Activated CD4-positive, alpha-beta memory T cell treated with anti-CD3 and anti-CD28 coated beads for 36 hours (primary cell): ENCODE measurements at regions not wholly inside any gene's neighbourhood (a gene's known extent, or its start where the extent isn't known, plus 50 kb on each side); places are given as distances from the start of the nearest gene placed in this dataset.
"Not testable (repeated sequence)": the region's sequence is repeated elsewhere in the genome, so short reads cannot be mapped to it uniquely, and the experiment has no call there.

Experiments used
- CTCF ChIA-PET: fragments of 350-600 bp; sonication (Branson Sonifier 250); formaldehyde crosslinking; loops from one replicate; lab custom pipeline; 2021; ENCODE audit warnings: antibody characterized with exemption, inconsistent platforms; lab: Charles Lee
- POLR2A ChIA-PET: fragments of 350-600 bp; sonication (Branson Sonifier 250); formaldehyde crosslinking; loops from one replicate; lab custom pipeline; 2021; ENCODE audit warnings: antibody characterized with exemption; lab: Charles Lee
- DNase-seq: peaks from one replicate; pipeline ENCODE4 v3.0.0-alpha.2; 2020
- H3K27ac Mint-ChIP-seq: one replicate; pipeline ENCODE4 v1.8.0; 2021; ENCODE audit warnings: mixed read lengths
- H3K27me3 Mint-ChIP-seq: one replicate; pipeline ENCODE4 v1.8.0; 2021; ENCODE audit warnings: mixed read lengths
- H3K36me3 Mint-ChIP-seq: one replicate; pipeline ENCODE4 v1.8.0; 2021; ENCODE audit warnings: mixed read lengths
- H3K4me1 Mint-ChIP-seq: one replicate; pipeline ENCODE4 v1.8.0; 2021; ENCODE audit warnings: low read depth, mixed read lengths
- H3K4me3 Mint-ChIP-seq: one replicate; pipeline ENCODE4 v1.8.0; 2021; ENCODE audit warnings: mild to moderate bottlenecking, mixed read lengths
- H3K9me3 Mint-ChIP-seq: one replicate; pipeline ENCODE4 v1.8.0; 2021; ENCODE audit warnings: mixed read lengths
- intact Hi-C: fragments of 100-400 bp; cut with micrococcal nuclease; formaldehyde crosslinking; loops from one replicate; pipeline ENCODE4 v1.15.1; 2023

GRCh38 chrX:1112321-1112720, 100.1 kb downstream of the CRLF2 start:
- no peak overlapping the region for H3K4me3 Mint-ChIP-seq
- no peak for DNase-seq
- intact Hi-C loops: no loop called here
- CTCF ChIA-PET: no interaction called here
- peaks cover 9% of the 10 kb centered on the region for H3K9me3 Mint-ChIP-seq
- H3K36me3 Mint-ChIP-seq: no peaks in the 10 kb centered on the region
- H3K27me3 Mint-ChIP-seq: peaks cover 24% of the 10 kb centered on the region
- peaks cover 2% of the 10 kb centered on the region for H3K4me1 Mint-ChIP-seq
- no peak overlapping the region for H3K27ac Mint-ChIP-seq
- POLR2A ChIA-PET: no interaction called here

GRCh38 chrX:1111601-1112300, 100.7 kb downstream of the CRLF2 start:
- Mint-ChIP-seq H3K27ac (no peak overlapping the region), H3K9me3 (peaks cover 9% of the 10 kb centered on the region), H3K4me1 (peaks cover 2% of the 10 kb centered on the region), H3K27me3 (peaks cover 22% of the 10 kb centered on the region), H3K4me3 (no peak overlapping the region), H3K36me3 (no peaks in the 10 kb centered on the region)
- intact Hi-C loops: no loop called here
- POLR2A ChIA-PET: no interaction called here
- no peak for DNase-seq
- CTCF ChIA-PET: no interaction called here

- no peak overlapping the region for H3K4me3 Mint-ChIP-seq
- no peak overlapping the region for H3K27ac Mint-ChIP-seq
- no peak for DNase-seq
- H3K27me3 Mint-ChIP-seq: peaks cover 19% of the 10 kb centered on the region
- peaks cover 2% of the 10 kb centered on the region for H3K4me1 Mint-ChIP-seq
- H3K36me3 Mint-ChIP-seq: no peaks in the 10 kb centered on the region
- H3K9me3 Mint-ChIP-seq: peaks cover 9% of the 10 kb centered on the region
- intact Hi-C loops: no loop called here
- ChIA-PET POLR2A (no interaction called here), CTCF (no interaction called here)
Measured at GRCh38 chrX:1109580-1110119, 102.8 kb downstream of the CRLF2 start.

GRCh38 chrX:1108501-1109445, 103.7 kb downstream of the CRLF2 start:
- ChIA-PET POLR2A (no interaction called here), CTCF (no interaction called here)
- peaks cover 19% of the 10 kb centered on the region for H3K27me3 Mint-ChIP-seq
- peaks cover 2% of the 10 kb centered on the region for H3K4me1 Mint-ChIP-seq
- DNase-seq: no peak
- H3K36me3 Mint-ChIP-seq: no peaks in the 10 kb centered on the region
- H3K27ac Mint-ChIP-seq: no peak overlapping the region
- intact Hi-C loops: no loop called here
- H3K4me3 Mint-ChIP-seq: no peak overlapping the region
- H3K9me3 Mint-ChIP-seq: peaks cover 9% of the 10 kb centered on the region

- ChIA-PET CTCF (no interaction called here), POLR2A (no interaction called here)
- no peak overlapping the region for H3K4me3 Mint-ChIP-seq
- H3K36me3 Mint-ChIP-seq: no peaks in the 10 kb centered on the region
- DNase-seq: no peak
- peaks cover 2% of the 10 kb centered on the region for H3K4me1 Mint-ChIP-seq
- peaks cover 13% of the 10 kb centered on the region for H3K27me3 Mint-ChIP-seq
- peaks cover 9% of the 10 kb centered on the region for H3K9me3 Mint-ChIP-seq
- no peak overlapping the region for H3K27ac Mint-ChIP-seq
- intact Hi-C loops: no loop called here
Measured at GRCh38 chrX:1106478-1107210, 105.8 kb downstream of the CRLF2 start.

GRCh38 chrX:1105671-1106419, 106.6 kb downstream of the CRLF2 start:
- no peak for DNase-seq
- no peaks in the 10 kb centered on the region for H3K36me3 Mint-ChIP-seq
- ChIA-PET POLR2A (no interaction called here), CTCF (no interaction called here)
- H3K27me3 Mint-ChIP-seq: peaks cover 8% of the 10 kb centered on the region
- H3K27ac Mint-ChIP-seq: no peak overlapping the region
- H3K9me3 Mint-ChIP-seq: peaks cover 7% of the 10 kb centered on the region
- intact Hi-C loops: no loop called here
- H3K4me3 Mint-ChIP-seq: no peak overlapping the region
- H3K4me1 Mint-ChIP-seq: no peaks in the 10 kb centered on the region

- intact Hi-C loops, H3K27ac Mint-ChIP-seq, H3K36me3 Mint-ChIP-seq, H3K4me3 Mint-ChIP-seq, H3K27me3 Mint-ChIP-seq, CTCF ChIA-PET, POLR2A ChIA-PET, H3K4me1 Mint-ChIP-seq, H3K9me3 Mint-ChIP-seq, DNase-seq: not testable (repeated sequence)
Measured at GRCh38 chrX:1105031-1105430, 107.4 kb downstream of the CRLF2 start.

GRCh38 chrX:1103360-1103759, 109.1 kb downstream of the CRLF2 start:
- H3K4me1 Mint-ChIP-seq: no peaks in the 10 kb centered on the region
- DNase-seq: no peak
- H3K27ac Mint-ChIP-seq: no peak overlapping the region
- H3K4me3 Mint-ChIP-seq: no peak overlapping the region
- H3K27me3 Mint-ChIP-seq: peaks cover 4% of the 10 kb centered on the region
- intact Hi-C loops: no loop called here
- H3K36me3 Mint-ChIP-seq: no peaks in the 10 kb centered on the region
- H3K9me3 Mint-ChIP-seq: no peaks in the 10 kb centered on the region
- POLR2A ChIA-PET: no interaction called here
- CTCF ChIA-PET: no interaction called here

- H3K36me3 Mint-ChIP-seq: no peaks in the 10 kb centered on the region
- H3K9me3 Mint-ChIP-seq: peaks cover under 1% of the 10 kb centered on the region
- H3K27ac Mint-ChIP-seq: no peak overlapping the region
- no peak for DNase-seq
- peaks cover 4% of the 10 kb centered on the region for H3K27me3 Mint-ChIP-seq
- no peaks in the 10 kb centered on the region for H3K4me1 Mint-ChIP-seq
- H3K4me3 Mint-ChIP-seq: no peak overlapping the region
- ChIA-PET CTCF (no interaction called here), POLR2A (no interaction called here)
- intact Hi-C loops: no loop called here
Measured at GRCh38 chrX:1102786-1103185, 109.7 kb downstream of the CRLF2 start.

GRCh38 chrX:1102221-1102620, 110.2 kb downstream of the CRLF2 start:
- H3K36me3 Mint-ChIP-seq, intact Hi-C loops, H3K4me1 Mint-ChIP-seq, H3K27me3 Mint-ChIP-seq, H3K27ac Mint-ChIP-seq, H3K4me3 Mint-ChIP-seq, DNase-seq, CTCF ChIA-PET, POLR2A ChIA-PET, H3K9me3 Mint-ChIP-seq: not testable (repeated sequence)

GRCh38 chrX:1099146-1099770, 113.2 kb downstream of the CRLF2 start:
- no peak overlapping the region for H3K27ac Mint-ChIP-seq
- no peak overlapping the region for H3K4me3 Mint-ChIP-seq
- POLR2A ChIA-PET: no interaction called here
- DNase-seq: no peak
- intact Hi-C loops: no loop called here
- H3K27me3 Mint-ChIP-seq: peaks cover 2% of the 10 kb centered on the region
- no peaks in the 10 kb centered on the region for H3K36me3 Mint-ChIP-seq
- CTCF ChIA-PET: no interaction called here
- peaks cover 13% of the 10 kb centered on the region for H3K9me3 Mint-ChIP-seq
- H3K4me1 Mint-ChIP-seq: no peaks in the 10 kb centered on the region
